ENCODE measurements at regions not wholly inside any gene's neighbourhood (a gene's known extent, or its start where the extent isn't known, plus 50 kb on each side); places are given as distances from the start of the nearest gene placed in this dataset.

DNA sequence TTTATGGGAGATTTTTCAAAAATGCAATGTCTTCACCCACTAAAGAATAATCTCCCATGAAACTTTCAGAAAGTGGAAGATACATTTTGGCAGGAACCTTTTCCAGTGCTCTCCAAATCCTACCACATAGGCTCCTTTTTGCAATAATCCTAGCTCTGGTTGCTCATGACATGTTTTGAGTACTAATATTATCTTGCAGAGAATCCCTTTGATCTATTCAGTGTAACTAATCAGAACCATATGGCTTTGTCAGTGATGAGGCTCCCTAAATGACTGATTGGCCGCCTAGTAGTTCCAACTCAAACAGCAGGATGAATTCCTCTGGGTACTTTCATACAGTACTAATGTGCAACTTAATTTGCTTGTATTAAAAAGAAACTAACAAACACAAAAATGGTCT is 544.0 kb upstream of the FAM98A start:
- TF ChIP-seq, protein P1, sequence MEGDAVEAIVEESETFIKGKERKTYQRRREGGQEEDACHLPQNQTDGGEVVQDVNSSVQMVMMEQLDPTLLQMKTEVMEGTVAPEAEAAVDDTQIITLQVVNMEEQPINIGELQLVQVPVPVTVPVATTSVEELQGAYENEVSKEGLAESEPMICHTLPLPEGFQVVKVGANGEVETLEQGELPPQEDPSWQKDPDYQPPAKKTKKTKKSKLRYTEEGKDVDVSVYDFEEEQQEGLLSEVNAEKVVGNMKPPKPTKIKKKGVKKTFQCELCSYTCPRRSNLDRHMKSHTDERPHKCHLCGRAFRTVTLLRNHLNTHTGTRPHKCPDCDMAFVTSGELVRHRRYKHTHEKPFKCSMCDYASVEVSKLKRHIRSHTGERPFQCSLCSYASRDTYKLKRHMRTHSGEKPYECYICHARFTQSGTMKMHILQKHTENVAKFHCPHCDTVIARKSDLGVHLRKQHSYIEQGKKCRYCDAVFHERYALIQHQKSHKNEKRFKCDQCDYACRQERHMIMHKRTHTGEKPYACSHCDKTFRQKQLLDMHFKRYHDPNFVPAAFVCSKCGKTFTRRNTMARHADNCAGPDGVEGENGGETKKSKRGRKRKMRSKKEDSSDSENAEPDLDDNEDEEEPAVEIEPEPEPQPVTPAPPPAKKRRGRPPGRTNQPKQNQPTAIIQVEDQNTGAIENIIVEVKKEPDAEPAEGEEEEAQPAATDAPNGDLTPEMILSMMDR (conservative IDR thresholded peaks at IDR 0.05; ENCODE audit: low read length): no peak
- no peak for TF ChIP-seq EZH2phosphoT487 (IDR thresholded peaks at IDR 0.05; ENCODE audit: borderline replicate concordance)
